OCI-LY1 (cell line): ENCODE measurements at regions not wholly inside any gene's neighbourhood (a gene's known extent, or its start where the extent isn't known, plus 50 kb on each side); places are given as distances from the start of the nearest gene placed in this dataset.

Experiments
- CTCF ChIP-seq: fragments of 200-600 bp; sonication (generic), shearing (Covaris generic); IDR thresholded peaks from 2 replicates; pipeline ENCODE4 v1.5.1; 2017; ENCODE audit warnings: mild to moderate bottlenecking, antibody characterized with exemption, low read length, moderate library complexity, mixed read lengths
- EZH2 ChIP-seq: fragments of 200-600 bp; sonication (generic), shearing (Covaris generic); IDR thresholded peaks from 2 replicates; pipeline ENCODE4 v1.8.0; 2017; ENCODE audit warnings: borderline replicate concordance, mixed run types, mild to moderate bottlenecking, antibody characterized with exemption, low read length, moderate library complexity, mixed read lengths

GRCh38 chr18:10030816-10031541, 117.2 kb downstream of the VAPA start:
- TF ChIP-seq CTCF, result no peak
- no peak for TF ChIP-seq EZH2
